Fibroblast of lung (primary cell): ENCODE measurements at regions not wholly inside any gene's neighbourhood (a gene's known extent, or its start where the extent isn't known, plus 50 kb on each side); places are given as distances from the start of the nearest gene placed in this dataset.

Experiments used
- CTCF ChIP-seq, 2 donors: IDR thresholded peaks in 1 of 2; conservative IDR thresholded peaks in 1 of 2; 1 replicate in 1 of 2; 2 replicates in 1 of 2; pipeline ENCODE4 v1.5.1; 2011 to 2012; ENCODE audit warnings: low read length in 2 of 2, control low read depth in 1 of 2, inconsistent platforms in 1 of 2, low read depth in 1 of 2, mild to moderate bottlenecking in 1 of 2
- EZH2 ChIP-seq: IDR thresholded peaks from 2 replicates; pipeline ENCODE4 v1.5.1; 2012; ENCODE audit warnings: low read length, control low read depth, mild to moderate bottlenecking; ENCODE audit errors: missing control alignments

DNA sequence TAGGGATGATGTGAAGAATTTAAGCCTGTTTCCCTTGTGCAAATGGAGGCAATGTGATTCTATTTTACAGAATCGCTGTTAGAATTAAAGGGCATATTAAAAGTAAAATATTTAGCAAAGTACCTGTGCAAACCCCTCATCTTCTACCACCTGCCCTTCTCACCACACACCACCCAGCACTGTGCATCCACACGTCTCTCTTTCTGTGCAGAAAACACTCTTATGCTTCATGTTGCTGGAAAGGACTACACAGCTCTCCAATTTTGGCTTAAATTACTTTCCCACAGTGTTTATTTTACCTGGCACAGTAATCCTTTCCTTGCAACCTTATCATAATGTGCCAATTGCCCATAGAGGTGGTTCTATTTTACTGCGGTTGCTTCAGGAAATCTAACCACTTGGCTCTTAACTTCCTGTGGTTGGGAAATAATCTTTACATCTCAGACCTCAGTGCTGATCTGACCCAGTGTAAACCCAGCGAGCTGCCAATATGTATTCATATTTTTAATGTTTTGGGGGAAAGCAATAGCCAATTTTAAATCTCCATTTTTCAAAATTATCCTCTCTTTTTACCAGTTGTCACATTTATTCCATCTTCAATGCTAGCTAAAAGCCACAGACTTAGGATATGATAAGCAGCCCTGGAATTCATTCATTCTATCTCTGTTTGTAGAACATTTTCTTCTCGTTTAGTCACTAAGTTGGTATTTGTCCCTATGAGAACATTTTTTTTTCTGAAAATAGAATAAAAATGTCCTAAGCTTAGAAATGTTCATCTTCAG, 250.9 kb downstream of the DSEL start:
- no peak for TF ChIP-seq CTCF (conservative IDR thresholded peaks at IDR 0.05 in 1 of 2, IDR thresholded peaks at IDR 0.05 in 1 of 2; ENCODE audit: low read depth in 1 of 2, low read length in 2 of 2)
- no peak for TF ChIP-seq EZH2
